ENCODE measurements at regions not wholly inside any gene's neighbourhood (a gene's known extent, or its start where the extent isn't known, plus 50 kb on each side); places are given as distances from the start of the nearest gene placed in this dataset.
"Not testable (repeated sequence)": the region's sequence is repeated elsewhere in the genome, so short reads cannot be mapped to it uniquely, and the experiment has no call there.

- DNase-seq (ENCODE audit: low read depth) = no peak
- no peak overlapping the region for H3K4me3 ChIP-seq (ENCODE audit: low read depth, low read length)
- TF ChIP-seq CTCF (conservative IDR thresholded peaks at IDR 0.05; ENCODE audit: low read depth, low read length) = no peak
Observed at GRCh38 chr7:136278057-136278456, 300.9 kb upstream of the MTPN start.

GRCh38 chr7:136275794-136276193 lies 298.6 kb upstream of the MTPN start:
- H3K4me3 ChIP-seq (ENCODE audit: low read depth, low read length) = no peak overlapping the region
- no peak for TF ChIP-seq CTCF (conservative IDR thresholded peaks at IDR 0.05; ENCODE audit: low read depth, low read length)
- no peak for DNase-seq (ENCODE audit: low read depth)

- no peak overlapping the region for H3K4me3 ChIP-seq (ENCODE audit: low read depth, low read length)
- no peak for DNase-seq (ENCODE audit: low read depth)
- TF ChIP-seq CTCF (conservative IDR thresholded peaks at IDR 0.05; ENCODE audit: low read depth, low read length) = no peak
Observed at GRCh38 chr7:136274636-136275345, 297.6 kb upstream of the MTPN start.

- H3K4me3 ChIP-seq (ENCODE audit: low read depth, low read length) = no peak overlapping the region
- no peak for DNase-seq (ENCODE audit: low read depth)
- TF ChIP-seq CTCF (conservative IDR thresholded peaks at IDR 0.05; ENCODE audit: low read depth, low read length) = no peak
Observed at GRCh38 chr7:136272934-136273333, 295.8 kb upstream of the MTPN start.

- H3K4me3 ChIP-seq (ENCODE audit: low read depth, low read length) = no peak overlapping the region
- no peak for DNase-seq (ENCODE audit: low read depth)
- TF ChIP-seq CTCF (conservative IDR thresholded peaks at IDR 0.05; ENCODE audit: low read depth, low read length) = no peak
Observed at GRCh38 chr7:136267822-136268221, 290.7 kb upstream of the MTPN start.

GRCh38 chr7:136266457-136266856 lies 289.3 kb upstream of the MTPN start:
- TF ChIP-seq CTCF (conservative IDR thresholded peaks at IDR 0.05; ENCODE audit: low read depth, low read length) = no peak
- no peak for DNase-seq (ENCODE audit: low read depth)
- H3K4me3 ChIP-seq (ENCODE audit: low read depth, low read length) = no peak overlapping the region

- DNase-seq (ENCODE audit: low read depth); H3K4me3 ChIP-seq (ENCODE audit: low read depth, low read length): not testable (repeated sequence)
Observed at GRCh38 chr7:136264304-136264703, 287.1 kb upstream of the MTPN start.

- DNase-seq (ENCODE audit: low read depth); H3K4me3 ChIP-seq (ENCODE audit: low read depth, low read length): not testable (repeated sequence)
Observed at GRCh38 chr7:136263112-136263860, 286.1 kb upstream of the MTPN start.

GRCh38 chr7:136260591-136260990 lies 283.4 kb upstream of the MTPN start:
- not testable (repeated sequence) for DNase-seq (ENCODE audit: low read depth); H3K4me3 ChIP-seq (ENCODE audit: low read depth, low read length)
